Vagina (tissue), 2 donors: ENCODE measurements at regions not wholly inside any gene's neighbourhood (a gene's known extent, or its start where the extent isn't known, plus 50 kb on each side); places are given as distances from the start of the nearest gene placed in this dataset.
"Not testable (repeated sequence)": the region's sequence is repeated elsewhere in the genome, so short reads cannot be mapped to it uniquely, and the experiment has no call there.

Experiments used
- DNase-seq, 2 donors: peaks; one replicate each; pipeline ENCODE4 v3.0.0-alpha.2; 2017; ENCODE audit errors: extremely low spot score in 2 of 2
- H3K27ac ChIP-seq: fragments of 200-600 bp; sonication (generic); one replicate; pipeline ENCODE4 v1.5.1; 2019
- H3K27me3 ChIP-seq: fragments of 200-600 bp; sonication (generic); one replicate; pipeline ENCODE4 v1.5.1; 2019
- H3K36me3 ChIP-seq, 2 donors: fragments of 200-600 bp; sonication (generic); one replicate each; pipeline ENCODE4 v1.5.1; 2017 to 2019
- H3K4me1 ChIP-seq: fragments of 200-600 bp; sonication (generic); one replicate; pipeline ENCODE4 v1.5.1; 2019
- H3K4me3 ChIP-seq, 2 donors: fragments of 200-600 bp; sonication (generic); 1 replicate in 1 of 2; 2 replicates in 1 of 2; pipeline ENCODE4 v1.5.1; 2016 to 2019
- H3K9me3 ChIP-seq: fragments of 200-600 bp; sonication (generic); one replicate; pipeline ENCODE4 v1.5.1; 2019
- POLR2A ChIP-seq, 2 donors: fragments of 450-650 bp; IDR thresholded peaks; one replicate each; pipeline ENCODE4 v1.6.1; 2017; ENCODE audit warnings: antibody characterized with exemption in 2 of 2, mild to moderate bottlenecking in 2 of 2, moderate library complexity in 2 of 2
- POLR2AphosphoS5 ChIP-seq, 2 donors: sonication (generic); formaldehyde crosslinking; IDR thresholded peaks; one replicate each; pipeline ENCODE4 v1.9.0; 2017; ENCODE audit warnings: antibody characterized with exemption in 2 of 2, mild to moderate bottlenecking in 2 of 2, low read depth in 1 of 2; ENCODE audit not compliant: insufficient read depth in 1 of 2
- intact Hi-C: fragments of 100-400 bp; cut with DNase I; formaldehyde crosslinking; loops from one replicate; pipeline ENCODE4 v1.15.1; 2023
- TF ChIP-seq, protein P1 (sequence below), 3 experiments: fragments of 450-650 bp in 2 of 3; fragments of 200-600 bp in 1 of 3; sonication (generic) in 1 of 3; IDR thresholded peaks; one replicate each; pipeline ENCODE4 v1.5.1; 2017 to 2019; ENCODE audit warnings: antibody characterized with exemption in 3 of 3, mild to moderate bottlenecking in 2 of 3, moderate library complexity in 2 of 3

DNA sequence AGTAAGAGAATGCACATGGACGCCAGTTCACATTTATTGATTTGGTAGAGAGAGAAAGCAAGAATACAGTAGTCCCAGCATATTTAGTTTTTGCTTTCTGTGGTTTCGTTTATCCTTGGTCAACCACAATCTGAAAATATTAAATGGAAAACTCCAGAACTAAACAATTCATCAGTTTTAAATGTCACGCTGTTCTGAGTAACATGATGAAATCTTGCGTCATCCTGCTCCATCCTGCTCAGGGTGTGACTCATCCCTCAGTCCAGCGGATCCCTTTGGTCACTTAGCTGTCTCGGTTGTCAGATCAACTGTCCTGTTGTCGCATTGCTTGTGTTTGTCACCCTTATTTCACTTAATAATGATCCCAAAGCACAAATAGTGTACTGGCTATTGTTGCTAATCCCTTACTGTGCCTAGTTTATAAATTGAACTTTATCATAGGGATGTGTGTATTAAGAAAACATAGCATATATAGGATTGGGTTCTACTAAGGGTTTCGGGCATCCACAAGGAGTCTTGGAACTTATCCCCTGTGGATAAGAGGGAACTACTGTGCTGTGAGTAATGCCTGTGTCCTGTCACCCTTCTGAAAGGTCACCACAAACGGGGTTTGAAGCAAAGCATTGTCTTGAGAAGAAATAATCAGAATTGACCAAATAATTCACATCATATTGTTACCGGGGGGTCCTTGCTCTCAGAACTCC, 73.6 kb downstream of the OTUD1 start:
- H3K4me3 ChIP-seq, result no peak overlapping the region
- intact Hi-C loops, result no loop called here
- no peaks in the 10 kb centered on the region for H3K4me1 ChIP-seq
- TF ChIP-seq, protein P1, sequence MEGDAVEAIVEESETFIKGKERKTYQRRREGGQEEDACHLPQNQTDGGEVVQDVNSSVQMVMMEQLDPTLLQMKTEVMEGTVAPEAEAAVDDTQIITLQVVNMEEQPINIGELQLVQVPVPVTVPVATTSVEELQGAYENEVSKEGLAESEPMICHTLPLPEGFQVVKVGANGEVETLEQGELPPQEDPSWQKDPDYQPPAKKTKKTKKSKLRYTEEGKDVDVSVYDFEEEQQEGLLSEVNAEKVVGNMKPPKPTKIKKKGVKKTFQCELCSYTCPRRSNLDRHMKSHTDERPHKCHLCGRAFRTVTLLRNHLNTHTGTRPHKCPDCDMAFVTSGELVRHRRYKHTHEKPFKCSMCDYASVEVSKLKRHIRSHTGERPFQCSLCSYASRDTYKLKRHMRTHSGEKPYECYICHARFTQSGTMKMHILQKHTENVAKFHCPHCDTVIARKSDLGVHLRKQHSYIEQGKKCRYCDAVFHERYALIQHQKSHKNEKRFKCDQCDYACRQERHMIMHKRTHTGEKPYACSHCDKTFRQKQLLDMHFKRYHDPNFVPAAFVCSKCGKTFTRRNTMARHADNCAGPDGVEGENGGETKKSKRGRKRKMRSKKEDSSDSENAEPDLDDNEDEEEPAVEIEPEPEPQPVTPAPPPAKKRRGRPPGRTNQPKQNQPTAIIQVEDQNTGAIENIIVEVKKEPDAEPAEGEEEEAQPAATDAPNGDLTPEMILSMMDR (IDR thresholded peaks at IDR 0.05), result no peak
- TF ChIP-seq POLR2AphosphoS5 (IDR thresholded peaks at IDR 0.05; ENCODE audit: insufficient read depth in 1 of 2, low read depth in 1 of 2), result no peak
- TF ChIP-seq POLR2A (IDR thresholded peaks at IDR 0.05), result no peak
- H3K27ac ChIP-seq, result no peak overlapping the region
- no peaks in the 10 kb centered on the region for H3K9me3 ChIP-seq
- DNase-seq, result no peak
- no peaks in the 10 kb centered on the region for H3K27me3 ChIP-seq
- no peaks in the 10 kb centered on the region for H3K36me3 ChIP-seq

DNA sequence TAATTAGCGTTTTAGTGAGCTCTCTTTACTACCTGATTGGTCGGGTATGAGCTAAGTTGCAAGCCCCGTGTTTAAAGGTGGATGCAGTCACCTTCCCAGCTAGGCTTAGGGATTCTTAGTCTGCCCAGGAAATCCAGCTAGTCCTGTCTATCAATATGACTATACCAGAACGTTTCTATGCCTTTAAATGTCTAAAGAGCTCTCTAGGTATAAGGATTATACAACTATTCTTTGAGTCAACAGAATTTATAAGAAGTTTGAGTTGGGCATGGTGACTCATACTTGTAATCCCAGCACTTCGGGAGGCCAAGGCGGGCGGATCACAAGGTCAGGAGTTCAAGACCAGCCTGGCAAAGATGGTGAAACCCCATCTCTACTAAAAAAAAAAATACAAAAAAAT, 74.7 kb downstream of the OTUD1 start:
- H3K4me1 ChIP-seq, H3K9me3 ChIP-seq, H3K36me3 ChIP-seq, H3K4me3 ChIP-seq, DNase-seq, H3K27ac ChIP-seq, H3K27me3 ChIP-seq, intact Hi-C loops: not testable (repeated sequence)

DNA sequence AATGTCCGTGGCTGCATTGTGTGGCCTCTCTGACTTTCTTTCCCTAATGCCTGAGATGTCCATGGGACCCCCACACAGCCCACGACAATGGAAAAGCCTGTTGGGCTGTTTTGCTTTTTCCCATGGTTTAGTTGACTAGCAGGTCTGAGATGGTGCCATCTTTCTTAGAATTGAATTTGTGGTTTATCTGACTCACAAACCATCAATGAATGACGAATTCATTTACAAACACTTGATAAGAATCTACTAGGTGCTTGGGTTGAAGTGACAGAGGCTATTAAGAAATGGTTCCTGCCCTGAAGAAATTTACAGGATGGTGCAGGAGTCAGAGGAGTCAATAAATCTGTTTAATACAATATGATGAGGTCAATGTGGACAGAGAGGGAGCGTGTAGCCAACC, 75.4 kb downstream of the OTUD1 start:
- no peak for TF ChIP-seq POLR2A (IDR thresholded peaks at IDR 0.05)
- TF ChIP-seq, protein P1 (IDR thresholded peaks at IDR 0.05), result no peak
- no peak for TF ChIP-seq POLR2AphosphoS5 (IDR thresholded peaks at IDR 0.05; ENCODE audit: insufficient read depth in 1 of 2, low read depth in 1 of 2)

DNA sequence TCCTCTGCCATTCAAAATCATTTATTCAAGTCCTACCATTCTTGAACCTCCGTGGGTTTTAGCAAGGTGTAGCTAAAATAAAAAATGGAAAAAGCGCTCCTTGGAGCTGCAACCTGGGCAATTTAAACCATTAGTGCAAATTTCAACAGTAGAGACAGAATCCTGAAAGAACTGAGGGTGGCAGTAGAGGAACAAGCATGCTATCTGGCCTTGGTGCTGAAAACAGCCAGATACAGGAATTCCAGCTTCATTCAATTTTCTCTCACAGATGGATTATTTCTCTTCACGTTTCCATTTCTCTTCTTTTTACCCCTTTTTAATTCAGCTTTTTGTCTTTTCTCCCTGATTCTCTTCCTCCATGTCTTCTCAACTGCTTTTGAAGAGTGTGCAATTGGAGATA, 77.7 kb downstream of the OTUD1 start:
- Histone ChIP-seq H3K27ac (no peak overlapping the region), H3K27me3 (no peaks in the 10 kb centered on the region), H3K4me1 (no peaks in the 10 kb centered on the region), H3K36me3 (no peaks in the 10 kb centered on the region), H3K4me3 (no peak overlapping the region), H3K9me3 (no peaks in the 10 kb centered on the region)
- intact Hi-C loops, result no loop called here
- TF ChIP-seq POLR2AphosphoS5 (IDR thresholded peaks at IDR 0.05; ENCODE audit: insufficient read depth in 1 of 2, low read depth in 1 of 2), result no peak
- TF ChIP-seq, protein P1 (IDR thresholded peaks at IDR 0.05), result peak in 2 of 3 experiments; percentile 28 to 41
- DNase-seq, result no peak

More for the DNA sequence above, 75.4 kb downstream of the OTUD1 start:
- H3K27ac ChIP-seq, result no peak overlapping the region
- no peak overlapping the region for H3K4me3 ChIP-seq
- H3K4me1 ChIP-seq, result no peaks in the 10 kb centered on the region
- no peaks in the 10 kb centered on the region for H3K27me3 ChIP-seq
- DNase-seq, result no peak
- no peaks in the 10 kb centered on the region for H3K9me3 ChIP-seq
- no peaks in the 10 kb centered on the region for H3K36me3 ChIP-seq
- intact Hi-C loops, result no loop called here

DNA sequence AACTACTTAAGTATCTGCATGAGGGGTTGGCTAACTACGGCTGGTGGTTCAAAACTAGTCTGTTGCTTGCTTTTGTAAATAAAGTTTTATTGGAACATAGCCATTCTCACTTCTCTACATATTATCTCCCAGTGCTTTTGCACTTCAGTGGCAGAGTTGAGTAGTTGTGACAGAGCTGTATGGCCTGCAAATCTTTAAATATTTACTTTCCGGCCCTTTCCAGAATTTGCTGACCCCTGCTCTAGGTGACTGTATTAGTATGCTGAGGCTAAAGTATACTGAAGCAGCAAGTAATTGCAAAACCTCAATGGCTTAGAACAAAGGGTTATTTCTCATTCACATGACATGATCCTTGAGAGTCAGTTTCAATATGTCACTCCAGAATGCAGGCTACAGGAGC, 78.3 kb downstream of the OTUD1 start:
- Histone ChIP-seq H3K27ac (no peak overlapping the region), H3K27me3 (no peaks in the 10 kb centered on the region), H3K4me3 (no peak overlapping the region), H3K36me3 (no peaks in the 10 kb centered on the region), H3K4me1 (no peaks in the 10 kb centered on the region), H3K9me3 (no peaks in the 10 kb centered on the region)
- no peak for DNase-seq
- TF ChIP-seq, protein P1 (IDR thresholded peaks at IDR 0.05), result no peak
- no peak for TF ChIP-seq POLR2AphosphoS5 (IDR thresholded peaks at IDR 0.05; ENCODE audit: insufficient read depth in 1 of 2, low read depth in 1 of 2)
- no peak for TF ChIP-seq POLR2A (IDR thresholded peaks at IDR 0.05)
- intact Hi-C loops, result no loop called here
